ENCODE measurements at regions not wholly inside any gene's neighbourhood (a gene's known extent, or its start where the extent isn't known, plus 50 kb on each side); places are given as distances from the start of the nearest gene placed in this dataset.

GRCh38 chr3:64809086-64809485 is 121.3 kb upstream of the ADAMTS9 start:
- no peak overlapping the region for H3K4me3 ChIP-seq
- intact Hi-C loops (cut with DNase I), result no loop called here
- no peaks in the 10 kb centered on the region for H3K36me3 ChIP-seq
- peaks cover 8% of the 10 kb centered on the region for H3K4me1 ChIP-seq (ENCODE audit: insufficient read depth)
- no peak overlapping the region for H3K27ac ChIP-seq
- no peaks in the 10 kb centered on the region for H3K9me3 ChIP-seq
- 15 to 29% (median 22%) methylated on average over 2 of the region's 2 CpGs for WGBS, 3 donors
- DNase-seq, result no peak
- no peaks in the 10 kb centered on the region for H3K27me3 ChIP-seq
- no peak for TF ChIP-seq POLR2A (IDR thresholded peaks at IDR 0.05)
- TF ChIP-seq EP300 (IDR thresholded peaks at IDR 0.05), result no peak
- TF ChIP-seq CTCF (IDR thresholded peaks at IDR 0.05), result no peak

GRCh38 chr3:64808061-64808460 is 120.3 kb upstream of the ADAMTS9 start:
- no peaks in the 10 kb centered on the region for H3K27me3 ChIP-seq
- intact Hi-C loops (cut with DNase I), result no loop called here
- H3K4me1 ChIP-seq (ENCODE audit: insufficient read depth), result peaks cover 8% of the 10 kb centered on the region
- no peaks in the 10 kb centered on the region for H3K36me3 ChIP-seq
- TF ChIP-seq POLR2A (IDR thresholded peaks at IDR 0.05) (no peak), CTCF (IDR thresholded peaks at IDR 0.05) (no peak), EP300 (IDR thresholded peaks at IDR 0.05) (no peak)
- H3K4me3 ChIP-seq, result no peak overlapping the region
- DNase-seq, result no peak
- H3K9me3 ChIP-seq, result no peaks in the 10 kb centered on the region
- H3K27ac ChIP-seq, result no peak overlapping the region

GRCh38 chr3:64806668-64807605 is 119.1 kb upstream of the ADAMTS9 start:
- H3K4me3 ChIP-seq, result no peak overlapping the region
- no peak for TF ChIP-seq POLR2A (IDR thresholded peaks at IDR 0.05)
- no peak for TF ChIP-seq CTCF (IDR thresholded peaks at IDR 0.05)
- no peak for TF ChIP-seq EP300 (IDR thresholded peaks at IDR 0.05)
- no peak overlapping the region for H3K27ac ChIP-seq

GRCh38 chr3:64805978-64806377 is 118.2 kb upstream of the ADAMTS9 start:
- Histone ChIP-seq H3K4me3 (no peak overlapping the region), H3K27ac (no peak overlapping the region), H3K4me1 (ENCODE audit: insufficient read depth) (peaks cover 10% of the 10 kb centered on the region), H3K27me3 (no peaks in the 10 kb centered on the region), H3K36me3 (no peaks in the 10 kb centered on the region), H3K9me3 (no peaks in the 10 kb centered on the region)
- no peak for TF ChIP-seq POLR2A (IDR thresholded peaks at IDR 0.05)
- TF ChIP-seq CTCF (IDR thresholded peaks at IDR 0.05), result no peak
- intact Hi-C loops (cut with DNase I), result no loop called here
- no peak for DNase-seq
- WGBS, 3 donors, result 44 to 55% (median 45%) methylated on average over 2 of the region's 2 CpGs

More at GRCh38 chr3:64806668-64807605, 119.1 kb upstream of the ADAMTS9 start:
- 79 to 85% (median 85%) methylated on average over 6 of the region's 6 CpGs for WGBS, 3 donors
- H3K27me3 ChIP-seq, result no peaks in the 10 kb centered on the region
- no peaks in the 10 kb centered on the region for H3K9me3 ChIP-seq
- peaks cover 10% of the 10 kb centered on the region for H3K4me1 ChIP-seq (ENCODE audit: insufficient read depth)
- no peaks in the 10 kb centered on the region for H3K36me3 ChIP-seq
- intact Hi-C loops (cut with DNase I), result no loop called here
- DNase-seq, result no peak

Data from ovary (tissue), 7 donors.